Anterior cingulate cortex (tissue), 58 donors: ENCODE measurements at regions not wholly inside any gene's neighbourhood (a gene's known extent, or its start where the extent isn't known, plus 50 kb on each side); places are given as distances from the start of the nearest gene placed in this dataset.

Source experiments
- DNase-seq, 58 donors: peaks; one replicate each; lab custom pipeline; 2025; lab: John Stamatoyannopoulos, UW

GRCh38 chr2:125455110-125455509, 1200.8 kb upstream of the GYPC start:
- DNase-seq = no peak

- peak in 2 of 58 donors; percentile 5 to 14 for DNase-seq
Observed at GRCh38 chr2:125456693-125457363, 1199.1 kb upstream of the GYPC start.

DNA sequence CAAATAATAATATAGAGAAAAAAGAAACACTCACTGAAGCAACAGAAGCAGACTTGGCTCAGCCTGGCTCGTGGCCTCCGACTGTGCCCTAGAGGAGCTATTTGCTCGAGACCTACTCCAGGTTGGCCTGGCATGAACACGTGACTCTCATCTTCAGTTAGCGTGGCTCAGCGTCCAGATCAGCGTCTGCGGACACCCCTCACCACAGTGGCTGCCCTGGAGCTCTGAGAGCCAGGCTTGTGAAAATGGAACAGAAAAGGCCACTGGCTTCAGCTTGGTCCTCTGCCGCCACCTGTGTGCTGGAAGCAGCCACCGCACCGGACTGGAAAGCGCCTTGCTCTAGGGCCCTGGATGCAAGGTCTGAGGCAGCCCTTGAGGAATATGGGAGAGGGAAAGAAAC, 1184.0 kb upstream of the GYPC start:
- peak in 3 of 58 donors; percentile 2 to 8 (median 2) for DNase-seq

GRCh38 chr2:125479143-125479636, 1176.8 kb upstream of the GYPC start:
- no peak for DNase-seq

GRCh38 chr2:125490308-125490707, 1165.7 kb upstream of the GYPC start:
- DNase-seq = no peak

- no peak for DNase-seq
Observed at GRCh38 chr2:125491663-125492062, 1164.3 kb upstream of the GYPC start.

GRCh38 chr2:125512313-125512712, 1143.6 kb upstream of the GYPC start:
- no peak for DNase-seq

GRCh38 chr2:125516496-125517109, 1139.4 kb upstream of the GYPC start:
- DNase-seq = no peak

DNA sequence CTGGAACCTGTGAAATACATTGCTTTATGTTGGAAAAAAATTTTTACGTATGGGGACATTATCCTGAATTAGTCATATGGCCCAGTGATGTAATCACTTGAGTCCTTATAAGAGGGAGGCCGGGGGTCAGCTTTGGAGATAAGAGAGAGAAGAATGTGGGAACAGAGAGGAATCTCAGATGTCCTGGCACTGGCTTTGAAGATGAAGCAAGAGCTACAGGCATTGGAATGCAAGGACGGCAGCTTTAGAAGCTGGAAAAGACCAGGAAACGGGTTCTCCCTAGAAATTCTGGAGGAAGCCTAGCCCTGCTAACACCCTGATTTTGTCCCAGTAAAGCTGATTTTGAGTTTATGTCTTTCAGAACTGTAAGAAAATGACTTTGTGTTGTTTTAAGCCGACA, 1129.9 kb upstream of the GYPC start:
- no peak for DNase-seq

DNA sequence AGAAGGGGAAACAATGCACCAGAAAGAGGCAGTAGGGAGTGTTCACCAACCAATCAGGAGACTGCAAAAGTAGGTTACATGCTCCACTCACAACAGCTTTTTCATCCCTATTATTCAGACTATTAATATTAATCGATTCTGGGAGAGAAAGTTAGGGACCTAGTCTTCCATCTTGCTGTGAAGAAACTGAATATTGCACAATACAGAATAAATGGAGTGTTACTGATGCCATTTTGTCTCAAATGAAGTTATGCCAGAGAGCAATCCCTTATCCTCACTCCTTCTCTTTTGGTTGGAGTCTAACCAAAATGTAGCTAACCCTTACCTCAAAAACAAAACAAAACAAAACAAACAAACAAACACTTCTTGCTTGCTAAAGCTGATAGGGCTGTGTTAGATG, 1120.9 kb upstream of the GYPC start:
- DNase-seq = no peak

- no peak for DNase-seq
Observed at GRCh38 chr2:125543968-125544514, 1111.9 kb upstream of the GYPC start.

DNA sequence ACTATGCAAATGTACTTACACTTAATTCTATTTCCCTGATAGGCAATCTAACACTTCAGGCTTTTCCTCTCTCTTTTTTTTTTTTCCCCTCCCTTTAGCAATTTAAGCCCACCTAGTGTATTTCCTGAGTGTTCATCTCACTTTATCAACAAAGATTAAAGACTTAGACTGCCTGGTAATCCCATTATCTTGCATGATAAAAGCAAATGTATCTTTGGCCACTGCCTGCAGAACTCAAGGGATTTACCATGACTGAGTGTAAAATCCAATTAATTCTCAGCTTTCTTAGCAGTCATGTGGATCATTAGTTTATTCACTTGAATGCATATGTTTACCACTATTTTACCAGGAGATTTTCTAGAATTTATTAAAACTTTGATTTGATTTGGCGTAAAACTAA, 1102.2 kb upstream of the GYPC start:
- no peak for DNase-seq

GRCh38 chr2:125554956-125555355, 1101.0 kb upstream of the GYPC start:
- no peak for DNase-seq

GRCh38 chr2:125559186-125559585, 1096.8 kb upstream of the GYPC start:
- DNase-seq = no peak

DNA sequence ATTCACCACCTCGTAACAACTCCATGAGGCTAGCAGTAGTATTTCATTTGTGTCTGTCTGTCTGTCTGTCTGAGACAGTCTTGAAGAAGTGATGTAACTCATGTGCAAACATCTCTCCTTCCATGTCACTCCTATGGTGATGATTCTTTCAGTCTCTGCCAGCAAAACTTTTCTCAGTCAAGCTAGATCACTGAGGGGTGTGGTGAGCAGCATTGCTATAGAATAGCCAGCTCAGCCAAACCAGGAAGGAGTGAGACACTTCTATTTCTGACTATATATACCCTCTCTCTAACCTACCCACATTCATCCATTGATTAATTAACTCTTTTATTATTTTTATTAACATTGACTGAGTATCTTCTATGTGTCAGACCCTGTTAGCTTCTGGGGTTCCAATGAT, 1095.1 kb upstream of the GYPC start:
- DNase-seq = no peak

GRCh38 chr2:125561302-125561701, 1094.7 kb upstream of the GYPC start:
- DNase-seq = no peak

GRCh38 chr2:125562924-125563323, 1093.0 kb upstream of the GYPC start:
- DNase-seq = no peak

DNA sequence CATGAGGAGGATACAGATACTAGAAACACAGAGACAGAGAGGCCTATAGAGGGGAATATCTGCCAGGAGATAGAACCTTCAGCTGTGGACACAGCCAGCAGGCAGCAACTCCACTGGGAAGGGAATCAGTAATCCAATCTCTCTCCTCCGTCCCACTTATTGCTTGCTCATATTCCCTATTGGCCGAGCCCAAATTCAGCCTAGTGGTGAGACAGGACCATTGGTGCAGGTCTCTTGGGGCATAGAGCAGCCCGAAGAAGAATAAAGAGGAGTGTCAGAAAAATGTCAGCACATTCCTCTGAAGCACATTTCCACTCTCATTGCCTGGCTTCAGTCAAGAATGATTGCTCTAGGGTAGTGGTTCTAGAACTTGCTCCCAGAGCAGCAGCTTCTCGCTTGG, 1091.5 kb upstream of the GYPC start:
- no peak for DNase-seq

DNA sequence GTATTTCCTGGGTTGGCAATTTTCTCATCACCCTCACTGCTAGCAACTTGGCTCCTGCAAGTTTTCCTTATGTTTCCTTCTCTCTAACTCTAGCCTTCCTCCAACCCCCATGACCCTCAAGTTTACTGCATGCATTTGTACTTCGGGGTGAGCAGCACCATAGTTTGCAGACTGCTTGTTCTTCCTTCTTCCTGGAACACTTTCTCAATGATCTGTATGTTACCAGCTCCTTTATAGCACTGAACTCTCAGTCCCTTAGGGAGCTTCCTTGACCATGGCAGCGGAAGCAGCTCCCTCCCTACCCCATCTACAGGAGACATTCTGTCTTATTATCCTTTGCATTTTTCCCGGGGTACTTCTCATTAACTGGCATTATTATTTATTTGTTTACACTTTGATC, 1089.5 kb upstream of the GYPC start:
- DNase-seq = no peak

- DNase-seq = no peak
Observed at GRCh38 chr2:125567100-125567499, 1088.9 kb upstream of the GYPC start.

GRCh38 chr2:125572660-125573059, 1083.3 kb upstream of the GYPC start:
- DNase-seq = no peak

- DNase-seq = no peak
Observed at GRCh38 chr2:125573432-125573831, 1082.5 kb upstream of the GYPC start.
